Erythroblast (primary cell): ENCODE measurements at regions not wholly inside any gene's neighbourhood (a gene's known extent, or its start where the extent isn't known, plus 50 kb on each side); places are given as distances from the start of the nearest gene placed in this dataset.

ENCODE experiments used
- GATA1 ChIP-seq: IDR thresholded peaks from 2 replicates; pipeline ENCODE4 v1.6.1; 2011; ENCODE audit warnings: low read depth, mild to moderate bottlenecking, control low read depth, low read length, moderate library complexity
- POLR2A ChIP-seq: IDR thresholded peaks from 2 replicates; pipeline ENCODE4 v1.6.1; 2011; ENCODE audit warnings: mild to moderate bottlenecking, low read length

DNA sequence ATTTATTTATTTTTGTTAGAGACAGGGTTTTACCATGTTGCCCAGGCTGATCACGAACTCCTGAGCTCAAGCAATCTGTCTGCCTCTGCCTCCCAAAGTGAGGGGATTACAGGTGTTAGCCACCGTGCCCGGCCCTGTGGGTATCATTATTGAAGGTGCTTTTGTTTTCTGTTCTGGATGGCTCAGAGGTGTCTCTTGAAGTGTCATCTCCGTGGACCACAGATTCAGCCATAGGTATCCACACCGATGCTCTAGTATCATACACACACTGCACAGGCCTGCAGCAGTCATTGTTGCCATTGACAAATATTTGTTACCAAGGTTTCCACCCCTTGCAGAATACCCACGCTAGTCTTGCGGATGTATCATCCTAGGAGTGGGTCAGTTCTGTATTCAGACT, 446.2 kb downstream of the XYLT1 start:
- no peak for TF ChIP-seq POLR2A
- no peak for TF ChIP-seq GATA1
